Hepatocyte (in vitro differentiated cells): ENCODE measurements at regions not wholly inside any gene's neighbourhood (a gene's known extent, or its start where the extent isn't known, plus 50 kb on each side); places are given as distances from the start of the nearest gene placed in this dataset.

Experiments used
- CTCF ChIP-seq: fragments of 200-600 bp; sonication (generic); IDR thresholded peaks from 2 replicates; pipeline ENCODE4 v1.5.1; 2016; ENCODE audit warnings: antibody characterized with exemption, mild to moderate bottlenecking; ENCODE audit not compliant: poor library complexity
- EZH2 ChIP-seq: fragments of 200-600 bp; sonication (generic); IDR thresholded peaks from 2 replicates; pipeline ENCODE4 v1.6.1; 2016; ENCODE audit warnings: antibody characterized with exemption, mild to moderate bottlenecking, borderline replicate concordance
- EZH2phosphoT487 ChIP-seq: fragments of 200-600 bp; sonication (generic); IDR thresholded peaks from one replicate; pipeline ENCODE4 v1.6.1; 2018; ENCODE audit warnings: antibody characterized with exemption, mild to moderate bottlenecking, low read depth, moderate library complexity; ENCODE audit not compliant: unreplicated experiment, severe bottlenecking

DNA sequence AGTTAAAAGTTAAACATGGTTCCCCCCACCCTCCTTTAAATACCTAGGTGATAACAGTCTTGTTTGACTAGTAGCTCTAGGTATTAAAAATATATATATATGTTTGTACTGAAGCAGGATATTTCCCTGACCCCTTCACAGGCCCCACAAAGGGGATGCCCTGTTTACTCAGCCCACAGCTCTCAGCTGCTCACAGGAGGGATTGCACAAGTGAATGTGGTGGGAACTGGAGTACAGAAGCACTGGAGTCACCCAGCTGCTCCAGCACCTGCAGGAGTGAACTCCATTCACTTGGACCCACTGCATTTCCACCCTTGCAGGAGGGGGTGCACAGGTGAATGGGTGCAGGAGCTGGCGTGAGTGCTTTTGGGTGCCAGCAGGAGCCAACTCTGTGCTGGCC, 99.3 kb upstream of the TLR3 start:
- TF ChIP-seq CTCF: no peak
- TF ChIP-seq EZH2: no peak
- no peak for TF ChIP-seq EZH2phosphoT487
